ENCODE measurements at regions not wholly inside any gene's neighbourhood (a gene's known extent, or its start where the extent isn't known, plus 50 kb on each side); places are given as distances from the start of the nearest gene placed in this dataset.

DNA sequence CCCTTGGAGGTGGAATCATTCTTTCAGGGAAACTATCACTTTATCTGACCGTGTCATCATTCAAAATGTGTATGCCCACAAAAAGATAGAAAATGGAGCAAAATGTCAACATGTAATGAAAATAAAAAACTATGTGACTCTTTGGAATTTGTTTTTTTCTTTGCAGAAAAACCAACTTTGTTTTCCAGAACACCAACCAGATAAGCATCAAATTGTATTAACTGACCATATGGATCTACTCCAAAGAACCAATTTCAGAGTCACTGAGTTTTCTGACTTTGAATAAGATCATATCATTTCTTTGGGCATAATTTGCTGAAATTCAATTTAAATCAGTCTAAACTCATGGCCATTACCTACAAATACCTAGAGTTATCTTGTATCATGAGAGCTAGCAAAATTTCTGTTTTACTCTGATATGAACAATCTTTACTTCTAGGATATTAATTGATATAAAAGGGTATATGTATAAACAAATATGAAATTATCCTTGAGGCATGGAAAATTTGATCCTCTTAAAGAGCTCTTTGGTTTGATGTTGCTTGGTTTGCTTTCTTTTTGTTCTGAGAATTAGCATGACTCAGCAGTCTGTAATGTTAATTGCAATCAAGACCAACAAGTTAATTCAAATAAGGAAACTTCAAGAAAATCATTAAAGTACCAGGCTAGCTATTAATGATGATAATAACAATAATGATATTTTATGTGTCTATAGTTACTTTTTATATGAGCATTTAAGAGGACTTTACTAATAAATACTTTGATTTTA, 444.4 kb upstream of the MARCKS start:
- no peak for TF ChIP-seq POLR2A (IDR thresholded peaks at IDR 0.05; ENCODE audit: low read depth, low read length)

GRCh38 chr6:113414511-113414910, 442.6 kb upstream of the MARCKS start:
- no peak for TF ChIP-seq POLR2A (IDR thresholded peaks at IDR 0.05; ENCODE audit: low read depth, low read length)
- DNase-seq (ENCODE audit: insufficient read length, low spot score) (peak; percentile 3), FAIRE-seq (peak; percentile 87)

More for the DNA sequence above, 444.4 kb upstream of the MARCKS start:
- FAIRE-seq (no peak), DNase-seq (ENCODE audit: insufficient read length, low spot score) (no peak)

DNA sequence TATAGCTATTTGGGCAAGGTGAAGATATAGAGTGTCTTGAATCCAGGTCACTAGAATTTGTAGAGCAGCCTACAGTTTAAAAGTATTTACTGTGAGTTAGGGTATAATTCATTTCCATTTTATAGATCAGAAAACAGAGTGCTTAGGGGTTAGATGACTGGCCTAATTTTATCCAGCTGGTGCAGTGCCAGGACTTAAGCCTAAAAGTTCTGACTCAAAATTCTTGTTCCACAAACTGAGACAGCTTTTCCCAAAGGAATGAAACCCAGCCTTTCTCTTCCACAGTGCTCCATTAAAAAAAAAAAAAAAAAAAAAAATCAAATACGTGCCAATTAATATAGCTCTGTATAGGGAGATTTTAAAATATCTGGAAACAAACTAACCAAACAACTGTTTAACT, 441.0 kb upstream of the MARCKS start:
- no peak for DNase-seq (ENCODE audit: insufficient read length, low spot score)
- FAIRE-seq: no peak
- no peak for TF ChIP-seq POLR2A (IDR thresholded peaks at IDR 0.05; ENCODE audit: low read depth, low read length)

DNA sequence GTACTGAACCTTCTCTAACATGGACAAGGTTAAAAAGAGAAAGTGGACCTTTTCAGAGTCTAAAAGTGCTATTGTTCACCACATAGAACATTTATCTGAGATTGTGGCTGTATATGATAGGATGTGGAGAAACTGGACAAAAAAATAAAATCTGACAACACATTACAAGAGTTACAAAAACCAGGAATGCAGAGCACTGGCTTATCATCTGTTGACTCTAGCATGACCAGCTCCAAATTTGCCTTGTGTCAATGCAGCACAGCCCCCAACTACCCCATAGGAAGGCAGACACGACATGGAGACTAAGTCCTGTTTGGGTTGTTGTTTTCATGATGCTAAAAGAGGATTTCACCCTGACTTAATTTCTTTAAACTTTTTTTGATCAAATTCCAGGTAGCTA, 436.9 kb upstream of the MARCKS start:
- FAIRE-seq: no peak
- TF ChIP-seq POLR2A (IDR thresholded peaks at IDR 0.05; ENCODE audit: low read depth, low read length): no peak
- no peak for DNase-seq (ENCODE audit: insufficient read length, low spot score)

DNA sequence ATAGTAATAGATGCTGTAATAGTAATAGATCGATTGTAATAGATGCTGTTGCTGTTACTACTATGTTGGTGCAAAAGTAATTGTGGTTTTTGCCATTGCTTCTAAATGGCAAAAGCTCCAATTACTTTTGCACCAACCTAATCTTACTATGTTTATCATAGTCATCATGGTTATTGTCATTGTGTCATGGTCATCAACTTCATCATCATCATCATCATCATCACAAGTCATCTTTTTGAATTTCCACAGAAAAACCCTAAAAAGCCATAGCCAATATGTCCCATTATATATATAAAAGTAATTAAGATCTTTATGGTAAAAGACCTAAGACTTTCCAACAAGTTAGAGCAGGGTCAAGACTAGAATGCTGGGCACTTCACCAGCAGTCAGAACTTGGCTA, 435.1 kb upstream of the MARCKS start:
- FAIRE-seq (no peak), DNase-seq (ENCODE audit: insufficient read length, low spot score) (no peak)
- no peak for TF ChIP-seq POLR2A (IDR thresholded peaks at IDR 0.05; ENCODE audit: low read depth, low read length)

GRCh38 chr6:113423956-113424355, 433.2 kb upstream of the MARCKS start:
- no peak for TF ChIP-seq POLR2A (IDR thresholded peaks at IDR 0.05; ENCODE audit: low read depth, low read length)
- FAIRE-seq (no peak), DNase-seq (ENCODE audit: insufficient read length, low spot score) (no peak)

- no peak for TF ChIP-seq POLR2A (IDR thresholded peaks at IDR 0.05; ENCODE audit: low read depth, low read length)
- FAIRE-seq (no peak), DNase-seq (ENCODE audit: insufficient read length, low spot score) (no peak)
Observed at GRCh38 chr6:113425977-113426660, 431.0 kb upstream of the MARCKS start.

- FAIRE-seq (no peak), DNase-seq (ENCODE audit: insufficient read length, low spot score) (no peak)
- no peak for TF ChIP-seq POLR2A (IDR thresholded peaks at IDR 0.05; ENCODE audit: low read depth, low read length)
Observed at GRCh38 chr6:113427617-113428016, 429.5 kb upstream of the MARCKS start.

DNA sequence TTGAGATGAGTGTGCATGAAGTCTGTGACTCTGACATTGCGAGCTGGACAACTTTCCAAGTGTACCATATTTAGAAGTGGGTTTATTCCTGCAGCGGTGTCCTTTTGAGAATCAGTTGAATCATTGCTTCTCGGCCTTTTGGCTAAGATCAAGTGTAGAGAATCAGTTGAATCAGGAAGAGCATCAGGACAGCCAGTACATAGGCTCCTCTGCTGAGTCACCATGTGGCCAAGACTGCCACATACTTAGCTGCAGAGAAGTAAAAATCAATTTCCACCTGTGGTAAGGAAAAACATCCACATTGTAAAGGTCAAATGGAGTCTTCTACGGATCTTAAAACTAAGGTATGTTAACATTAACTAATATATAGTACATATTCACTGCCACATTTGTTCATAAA, 428.4 kb upstream of the MARCKS start:
- FAIRE-seq (no peak), DNase-seq (ENCODE audit: insufficient read length, low spot score) (no peak)
- no peak for TF ChIP-seq POLR2A (IDR thresholded peaks at IDR 0.05; ENCODE audit: low read depth, low read length)

GRCh38 chr6:113432521-113433334, 424.4 kb upstream of the MARCKS start:
- FAIRE-seq: no peak
- DNase-seq (ENCODE audit: insufficient read length, low spot score): no peak
- TF ChIP-seq POLR2A (IDR thresholded peaks at IDR 0.05; ENCODE audit: low read depth, low read length): no peak

DNA sequence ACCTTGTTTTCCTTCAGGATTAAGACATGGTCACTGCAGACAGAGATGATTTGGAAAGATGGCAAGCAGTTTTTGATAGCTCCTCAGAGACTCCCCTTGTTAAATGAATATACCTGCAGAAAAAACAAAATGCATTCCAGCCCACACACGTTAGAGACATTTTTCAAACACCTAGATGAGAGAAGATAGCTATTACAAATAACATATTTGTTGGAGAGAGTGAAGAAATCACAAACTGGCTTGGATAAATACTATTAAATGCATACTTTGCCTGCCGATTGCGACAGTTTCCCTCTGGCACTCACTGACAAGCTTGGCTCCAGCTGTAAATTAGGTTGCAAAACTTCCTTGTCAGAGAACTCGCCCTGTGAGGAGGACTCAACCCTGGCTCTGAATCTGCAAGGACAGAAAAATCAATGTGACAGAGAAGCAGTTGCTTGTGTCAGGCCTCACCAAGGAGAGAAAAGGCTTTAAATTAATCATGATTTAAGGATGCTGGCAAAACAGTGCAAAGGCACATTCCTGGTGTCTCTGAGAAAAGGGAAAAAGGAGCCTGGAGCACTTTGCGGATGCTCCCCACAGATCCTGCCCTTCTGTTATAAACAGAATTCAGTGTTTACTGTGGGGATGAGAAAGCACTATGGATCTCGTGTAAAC, 423.7 kb upstream of the MARCKS start:
- DNase-seq (ENCODE audit: insufficient read length, low spot score): no peak
- TF ChIP-seq POLR2A (IDR thresholded peaks at IDR 0.05; ENCODE audit: low read depth, low read length): no peak

DNA sequence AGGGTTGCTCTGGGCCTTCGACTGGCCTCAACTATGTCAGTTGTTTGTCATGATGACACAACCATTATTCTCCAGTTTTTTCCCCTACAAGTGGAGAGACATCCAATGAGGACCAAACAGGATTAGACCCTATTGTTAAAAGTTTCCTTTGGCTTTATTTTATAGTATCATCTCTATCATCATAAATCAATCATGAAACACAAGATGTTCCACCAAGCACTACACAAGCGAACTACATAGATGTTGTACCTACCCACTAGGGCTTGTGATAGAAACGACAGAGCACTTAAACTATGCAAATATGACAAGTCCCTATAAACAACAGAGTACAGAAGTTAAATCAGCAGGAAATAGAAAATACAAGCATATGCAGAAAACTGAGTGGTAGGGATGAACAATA, 422.5 kb upstream of the MARCKS start:
- FAIRE-seq: no peak
- no peak for DNase-seq (ENCODE audit: insufficient read length, low spot score)
- TF ChIP-seq POLR2A (IDR thresholded peaks at IDR 0.05; ENCODE audit: low read depth, low read length): no peak

More for the DNA sequence above, 423.7 kb upstream of the MARCKS start:
- no peak for FAIRE-seq

- FAIRE-seq (no peak), DNase-seq (ENCODE audit: insufficient read length, low spot score) (no peak)
- TF ChIP-seq POLR2A (IDR thresholded peaks at IDR 0.05; ENCODE audit: low read depth, low read length): no peak
Observed at GRCh38 chr6:113437566-113437965, 419.6 kb upstream of the MARCKS start.

DNA sequence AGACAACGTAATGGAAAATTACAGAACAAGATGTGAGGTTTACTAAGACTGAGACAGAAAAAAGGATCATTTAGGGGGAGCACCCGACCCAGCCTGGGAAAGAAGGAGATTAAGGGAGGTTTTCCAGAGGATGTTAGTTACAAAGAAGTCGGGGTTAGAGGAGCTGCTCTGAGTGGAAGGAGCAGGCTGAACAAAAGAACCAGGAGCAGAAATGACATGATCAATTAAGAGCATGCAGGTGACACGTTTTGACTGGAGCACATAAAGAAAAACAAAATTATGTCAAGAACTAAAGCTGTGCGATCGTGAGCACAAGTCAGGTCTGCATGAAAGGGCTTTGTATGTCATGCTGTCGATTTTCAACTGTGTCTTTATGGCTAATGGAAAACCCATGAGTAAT, 417.3 kb upstream of the MARCKS start:
- DNase-seq (ENCODE audit: insufficient read length, low spot score): no peak
- no peak for TF ChIP-seq POLR2A (IDR thresholded peaks at IDR 0.05; ENCODE audit: low read depth, low read length)
- no peak for FAIRE-seq
